GM12864 (cell line): ENCODE measurements at regions not wholly inside any gene's neighbourhood (a gene's known extent, or its start where the extent isn't known, plus 50 kb on each side); places are given as distances from the start of the nearest gene placed in this dataset.

ENCODE experiments used
- DNase-seq: peaks from one replicate; pipeline ENCODE4 v3.0.0-alpha.2; 2011; ENCODE audit warnings: low read depth
- H3K4me3 ChIP-seq: 2 replicates; pipeline ENCODE4 v1.5.1; 2011; ENCODE audit warnings: mild to moderate bottlenecking, low read depth, low read length, control low read depth
- TF ChIP-seq, protein P1 (sequence below): IDR thresholded peaks from 2 replicates; pipeline ENCODE4 v1.5.1; 2011; ENCODE audit warnings: low read depth, mild to moderate bottlenecking, moderate library complexity, low read length, control low read depth, inconsistent platforms; ENCODE audit errors: missing control alignments

DNA sequence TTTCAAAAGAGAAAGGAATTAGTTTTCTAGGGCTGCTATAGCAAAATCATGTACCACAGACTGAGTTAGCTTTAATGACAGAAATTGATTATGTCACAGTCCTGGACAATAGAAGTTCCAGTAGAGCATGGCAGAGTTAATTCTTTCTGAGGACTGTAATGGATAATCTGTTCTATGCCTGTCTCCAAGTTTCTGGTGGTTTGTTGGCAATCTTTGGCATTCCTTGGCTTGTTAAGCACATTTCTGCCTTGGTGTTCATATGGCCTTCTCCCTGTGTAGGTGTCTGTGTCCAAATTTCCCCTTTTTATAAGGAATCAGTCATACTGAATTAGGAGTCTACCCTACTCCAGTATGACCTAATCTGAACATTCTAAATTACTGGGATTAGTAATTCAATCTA is 336.1 kb upstream of the PABPC4L start:
- no peak for DNase-seq
- H3K4me3 ChIP-seq: no peak overlapping the region
- TF ChIP-seq, protein P1, sequence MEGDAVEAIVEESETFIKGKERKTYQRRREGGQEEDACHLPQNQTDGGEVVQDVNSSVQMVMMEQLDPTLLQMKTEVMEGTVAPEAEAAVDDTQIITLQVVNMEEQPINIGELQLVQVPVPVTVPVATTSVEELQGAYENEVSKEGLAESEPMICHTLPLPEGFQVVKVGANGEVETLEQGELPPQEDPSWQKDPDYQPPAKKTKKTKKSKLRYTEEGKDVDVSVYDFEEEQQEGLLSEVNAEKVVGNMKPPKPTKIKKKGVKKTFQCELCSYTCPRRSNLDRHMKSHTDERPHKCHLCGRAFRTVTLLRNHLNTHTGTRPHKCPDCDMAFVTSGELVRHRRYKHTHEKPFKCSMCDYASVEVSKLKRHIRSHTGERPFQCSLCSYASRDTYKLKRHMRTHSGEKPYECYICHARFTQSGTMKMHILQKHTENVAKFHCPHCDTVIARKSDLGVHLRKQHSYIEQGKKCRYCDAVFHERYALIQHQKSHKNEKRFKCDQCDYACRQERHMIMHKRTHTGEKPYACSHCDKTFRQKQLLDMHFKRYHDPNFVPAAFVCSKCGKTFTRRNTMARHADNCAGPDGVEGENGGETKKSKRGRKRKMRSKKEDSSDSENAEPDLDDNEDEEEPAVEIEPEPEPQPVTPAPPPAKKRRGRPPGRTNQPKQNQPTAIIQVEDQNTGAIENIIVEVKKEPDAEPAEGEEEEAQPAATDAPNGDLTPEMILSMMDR: no peak

DNA sequence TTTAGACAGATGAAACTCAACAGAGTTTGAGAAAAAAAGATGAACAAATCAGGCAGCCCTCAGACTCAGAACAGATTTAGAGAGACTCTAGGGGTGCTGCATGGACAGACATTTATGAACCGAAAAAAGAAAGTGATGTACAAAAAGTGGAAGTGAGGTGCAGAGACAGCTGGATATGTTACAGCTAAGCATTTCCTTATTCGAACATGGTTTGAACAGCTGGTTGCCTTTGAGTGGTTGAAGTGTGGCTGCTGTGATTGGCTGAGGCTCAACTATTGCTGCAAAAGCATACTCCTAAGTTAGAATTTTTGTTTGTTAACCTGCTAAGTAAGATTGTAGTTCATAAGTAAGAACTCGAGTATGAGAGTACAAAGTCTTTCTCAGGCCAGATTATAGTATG is 331.5 kb upstream of the PABPC4L start:
- no peak for DNase-seq
- TF ChIP-seq, protein P1: no peak
- H3K4me3 ChIP-seq: no peak overlapping the region

DNA sequence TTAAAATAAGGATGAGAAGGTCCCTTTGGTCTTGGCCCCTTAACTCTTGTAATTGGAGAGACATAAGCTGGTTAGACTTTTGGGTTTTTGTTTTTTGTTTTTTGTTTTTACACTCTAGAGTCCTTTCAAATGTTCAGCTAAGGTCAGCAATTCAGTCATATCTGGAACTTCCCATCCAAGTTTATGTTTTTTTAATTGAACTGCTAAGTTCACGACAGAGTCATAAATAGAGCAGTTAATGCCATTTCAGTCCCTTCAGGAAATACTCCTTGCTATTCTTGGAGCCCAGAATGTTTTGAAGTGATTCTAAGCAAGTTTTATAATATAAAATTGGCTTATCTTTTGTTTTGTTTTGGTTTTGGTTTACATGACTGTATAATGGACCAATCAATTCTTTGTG is 329.4 kb upstream of the PABPC4L start:
- TF ChIP-seq, protein P1: no peak
- DNase-seq: no peak
- H3K4me3 ChIP-seq: no peak overlapping the region

DNA sequence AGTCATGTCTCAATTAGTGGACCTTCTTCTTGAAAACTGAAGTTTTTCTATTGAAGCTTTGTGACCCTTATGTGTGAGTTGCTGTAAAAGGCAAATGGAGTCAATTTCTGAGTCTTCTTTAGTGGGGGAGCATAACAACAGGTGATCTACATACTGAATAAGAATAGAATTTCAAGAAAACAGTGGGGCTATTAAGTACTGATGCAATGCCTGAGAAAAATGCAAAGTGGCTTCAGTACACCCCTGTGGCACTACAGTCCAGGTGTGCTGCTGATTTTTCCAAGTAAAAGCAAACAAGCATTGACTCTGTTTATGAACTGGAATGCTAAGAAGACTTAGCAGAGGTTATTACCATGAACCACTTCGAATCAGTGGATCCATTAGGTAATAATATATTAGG is 328.0 kb upstream of the PABPC4L start:
- H3K4me3 ChIP-seq: no peak overlapping the region
- no peak for DNase-seq
- TF ChIP-seq, protein P1: no peak

DNA sequence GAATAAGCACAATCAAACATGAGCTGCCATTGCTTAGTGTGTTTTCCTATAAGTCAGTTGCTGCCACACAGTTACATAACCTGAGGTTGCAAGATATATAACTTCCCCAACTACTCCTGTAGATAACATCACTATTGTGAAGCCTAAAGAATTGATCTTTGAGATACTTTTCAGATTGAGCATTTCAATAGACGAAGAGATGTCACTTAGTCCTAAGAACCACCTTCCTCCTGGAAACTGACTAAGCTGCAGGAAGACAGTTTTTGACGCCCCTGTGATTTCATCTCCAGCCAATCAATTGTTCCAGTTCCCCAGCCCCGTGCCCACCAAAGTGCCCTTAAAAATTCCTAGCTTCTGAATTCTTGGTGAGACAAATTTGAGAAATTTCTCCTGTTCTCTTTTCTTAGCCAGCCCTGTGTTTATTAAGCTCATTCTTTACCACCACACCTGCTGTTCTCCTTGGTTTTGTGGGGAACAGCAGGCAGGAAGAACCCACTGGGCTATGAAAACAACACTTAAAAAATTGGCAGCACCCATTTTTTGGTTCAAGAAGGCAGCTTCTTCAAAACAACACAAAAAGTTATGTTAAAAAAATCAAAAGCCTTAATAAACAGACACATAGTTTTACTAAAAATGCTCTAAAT is 317.1 kb upstream of the PABPC4L start:
- TF ChIP-seq, protein P1: no peak
- DNase-seq: no peak
- no peak overlapping the region for H3K4me3 ChIP-seq

DNA sequence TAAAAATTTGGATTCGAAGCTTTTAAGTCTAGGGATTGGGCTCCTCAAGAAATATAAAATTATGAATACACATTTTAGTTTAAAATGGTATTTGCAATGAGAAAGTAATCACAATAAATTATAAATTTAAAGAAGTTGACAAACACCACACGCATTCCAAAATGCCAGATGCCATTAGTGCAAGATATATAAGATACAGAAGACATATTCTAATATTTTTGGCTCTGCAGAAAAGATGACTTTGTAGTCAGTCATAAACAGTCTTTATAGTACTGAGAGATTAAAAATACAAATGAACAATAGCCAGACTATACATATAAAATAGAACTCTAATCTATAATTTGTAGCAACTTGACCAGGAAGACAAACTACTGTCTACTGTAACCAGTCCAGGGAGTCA is 309.0 kb upstream of the PABPC4L start:
- DNase-seq: no peak
- no peak overlapping the region for H3K4me3 ChIP-seq
- TF ChIP-seq, protein P1: no peak

DNA sequence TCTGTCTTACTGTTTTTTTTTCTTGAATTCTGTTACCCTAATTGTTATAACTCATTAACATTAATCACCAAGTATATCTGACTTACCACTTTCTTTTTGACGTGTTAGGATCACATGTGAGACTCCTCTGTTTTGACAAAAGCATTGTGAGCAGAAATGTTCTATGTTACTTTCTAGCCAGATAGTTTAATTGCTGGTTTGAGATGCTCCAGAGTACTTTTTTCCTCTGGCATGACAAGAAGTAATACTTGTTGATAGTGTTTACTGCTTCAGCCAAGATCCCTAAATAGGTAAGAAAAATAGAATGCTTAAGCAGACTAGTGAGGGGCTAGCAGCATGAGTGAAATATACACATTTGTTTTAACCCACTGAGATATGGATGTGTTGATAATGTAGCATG is 303.9 kb upstream of the PABPC4L start:
- DNase-seq: no peak
- TF ChIP-seq, protein P1: no peak
- no peak overlapping the region for H3K4me3 ChIP-seq
